ENCODE measurements at regions not wholly inside any gene's neighbourhood (a gene's known extent, or its start where the extent isn't known, plus 50 kb on each side); places are given as distances from the start of the nearest gene placed in this dataset.

GRCh38 chr2:81767187-81767912 is 1462.8 kb upstream of the LRRTM1 start:
- no peak for DNase-seq (ENCODE audit: low spot score)

GRCh38 chr2:81747481-81748070 is 1443.0 kb upstream of the LRRTM1 start:
- no peak for DNase-seq (ENCODE audit: low spot score)

GRCh38 chr2:81739966-81740365 is 1435.4 kb upstream of the LRRTM1 start:
- no peak for DNase-seq (ENCODE audit: low spot score)

- no peak for DNase-seq (ENCODE audit: low spot score)
Observed at GRCh38 chr2:81734981-81735380, 1430.4 kb upstream of the LRRTM1 start.

- no peak for DNase-seq (ENCODE audit: low spot score)
Observed at GRCh38 chr2:81714817-81715216, 1410.3 kb upstream of the LRRTM1 start.

- no peak for DNase-seq (ENCODE audit: low spot score)
Observed at GRCh38 chr2:81706856-81707255, 1402.3 kb upstream of the LRRTM1 start.

GRCh38 chr2:81703831-81704230 is 1399.3 kb upstream of the LRRTM1 start:
- DNase-seq (ENCODE audit: low spot score), result no peak

GRCh38 chr2:81692566-81692965 is 1388.0 kb upstream of the LRRTM1 start:
- DNase-seq (ENCODE audit: low spot score), result no peak

GRCh38 chr2:81675641-81676040 is 1371.1 kb upstream of the LRRTM1 start:
- no peak for DNase-seq (ENCODE audit: low spot score)

GRCh38 chr2:81672923-81673322 is 1368.4 kb upstream of the LRRTM1 start:
- DNase-seq (ENCODE audit: low spot score), result no peak

GRCh38 chr2:81672516-81672915 is 1368.0 kb upstream of the LRRTM1 start:
- DNase-seq (ENCODE audit: low spot score), result no peak

- DNase-seq (ENCODE audit: low spot score), result no peak
Observed at GRCh38 chr2:81670885-81671284, 1366.3 kb upstream of the LRRTM1 start.

- no peak for DNase-seq (ENCODE audit: low spot score)
Observed at GRCh38 chr2:81661081-81661480, 1356.5 kb upstream of the LRRTM1 start.

GRCh38 chr2:81658227-81658626 is 1353.7 kb upstream of the LRRTM1 start:
- peak; percentile 77 for DNase-seq (ENCODE audit: low spot score)

- DNase-seq (ENCODE audit: low spot score), result peak; percentile 11
Observed at GRCh38 chr2:81650048-81650971, 1345.8 kb upstream of the LRRTM1 start.

- DNase-seq (ENCODE audit: low spot score), result no peak
Observed at GRCh38 chr2:81648806-81649205, 1344.3 kb upstream of the LRRTM1 start.

GRCh38 chr2:81648370-81648769 is 1343.8 kb upstream of the LRRTM1 start:
- no peak for DNase-seq (ENCODE audit: low spot score)

- no peak for DNase-seq (ENCODE audit: low spot score)
Observed at GRCh38 chr2:81647715-81648230, 1343.2 kb upstream of the LRRTM1 start.

- no peak for DNase-seq (ENCODE audit: low spot score)
Observed at GRCh38 chr2:81645745-81646301, 1341.3 kb upstream of the LRRTM1 start.

- no peak for DNase-seq (ENCODE audit: low spot score)
Observed at GRCh38 chr2:81644189-81644588, 1339.6 kb upstream of the LRRTM1 start.

- no peak for DNase-seq (ENCODE audit: low spot score)
Observed at GRCh38 chr2:81624825-81625224, 1320.3 kb upstream of the LRRTM1 start.

GRCh38 chr2:81600088-81600487 is 1295.5 kb upstream of the LRRTM1 start:
- no peak for DNase-seq (ENCODE audit: low spot score)
